K562 (cell line): ENCODE measurements at regions not wholly inside any gene's neighbourhood (a gene's known extent, or its start where the extent isn't known, plus 50 kb on each side); places are given as distances from the start of the nearest gene placed in this dataset.

Experiments
- HMBOX1 ChIP-seq: sonication (generic); IDR thresholded peaks from 2 replicates; pipeline ENCODE4 v1.6.1; 2016
- KLF13 ChIP-seq: fragments of 450-650 bp; IDR thresholded peaks from 2 replicates; pipeline ENCODE4 v1.6.1; 2016; ENCODE audit warnings: missing genetic modification characterization, low read depth, mild to moderate bottlenecking, missing compliant biosample characterization, moderate library complexity, borderline replicate concordance
- LARP7 ChIP-seq: fragments of 450-650 bp; IDR thresholded peaks from 2 replicates; pipeline ENCODE4 v1.6.1; 2016
- NCOA2 ChIP-seq, 2 experiments: fragments of 450-650 bp; IDR thresholded peaks; 2 replicates each; pipeline ENCODE4 v1.6.1; 2018; ENCODE audit warnings: mild to moderate bottlenecking in 2 of 2, moderate library complexity in 1 of 2; ENCODE audit not compliant: partially characterized antibody in 2 of 2
- NEUROD1 ChIP-seq: fragments of 150-350 bp; IDR thresholded peaks from 2 replicates; pipeline ENCODE4 v1.6.1; 2014; ENCODE audit warnings: borderline replicate concordance, low read length, low read depth; ENCODE audit not compliant: partially characterized antibody
- PURB ChIP-seq: sonication (generic); formaldehyde crosslinking; IDR thresholded peaks from 2 replicates; pipeline ENCODE4 v1.9.0; 2021; ENCODE audit warnings: low read depth, mild to moderate bottlenecking, missing genetic modification reagents
- TFE3 ChIP-seq: fragments of 450-650 bp; formaldehyde crosslinking; IDR thresholded peaks from 2 replicates; pipeline ENCODE4 v1.4.0; 2020; ENCODE audit warnings: mild to moderate bottlenecking, mixed read lengths
- ZNF12 ChIP-seq: sonication (generic); formaldehyde crosslinking; IDR thresholded peaks from 2 replicates; pipeline ENCODE4 v1.4.0; 2020; ENCODE audit warnings: mild to moderate bottlenecking, missing genetic modification reagents
- ZNF717 ChIP-seq: fragments of 250-450 bp; sonication (Bioruptor Pico); IDR thresholded peaks from 2 replicates; pipeline ENCODE4 v1.5.0; 2021
- ZNF740 ChIP-seq, 3 experiments: fragments of 200-800 bp in 1 of 3; sonication (Bioruptor generic) in 1 of 3; sonication (generic) in 1 of 3; formaldehyde crosslinking in 1 of 3; IDR thresholded peaks; 2 replicates each; pipeline versions ENCODE4 v1.6.1 to v1.8.0; 2016 to 2022; ENCODE audit warnings: mild to moderate bottlenecking in 2 of 3, missing compliant biosample characterization in 2 of 3, missing genetic modification characterization in 2 of 3, missing genetic modification reagents in 1 of 3
- TF ChIP-seq, protein P1 (sequence below), 3 experiments: fragments of 200-800 bp in 1 of 3; fragments of 250-450 bp in 1 of 3; fragments of 450-650 bp in 1 of 3; sonication (Bioruptor Pico) in 1 of 3; sonication (Bioruptor generic) in 1 of 3; formaldehyde crosslinking in 1 of 3; IDR thresholded peaks; 2 replicates each; pipeline versions ENCODE4 v1.6.1 to v1.8.0; 2016 to 2022; ENCODE audit warnings: mild to moderate bottlenecking in 2 of 3, missing genetic modification characterization in 2 of 3, missing compliant biosample characterization in 1 of 3, moderate library complexity in 1 of 3
- TF ChIP-seq, protein P2 (sequence below): sonication (generic); formaldehyde crosslinking; IDR thresholded peaks from 2 replicates; pipeline ENCODE4 v1.8.1; 2023; ENCODE audit warnings: mild to moderate bottlenecking, missing genetic modification reagents
- TF ChIP-seq, protein P3 (sequence below): sonication (generic); formaldehyde crosslinking; IDR thresholded peaks from 2 replicates; pipeline ENCODE4 v1.4.0; 2020; ENCODE audit warnings: mild to moderate bottlenecking, missing genetic modification reagents

- TF ChIP-seq LARP7 = no peak
- peak; percentile 94 for TF ChIP-seq TFE3 (CRISPR knock-in tag)
- TF ChIP-seq ZNF740 (CRISPR knock-in tag; IDR thresholded peaks at IDR 0.05) = no peak
- no peak for TF ChIP-seq ZNF740 (tag; IDR thresholded peaks at IDR 0.05)
- TF ChIP-seq HMBOX1 = no peak
- TF ChIP-seq PURB (CRISPR knock-in tag) = no peak
- TF ChIP-seq ZNF717 = no peak
- TF ChIP-seq, protein P1, sequence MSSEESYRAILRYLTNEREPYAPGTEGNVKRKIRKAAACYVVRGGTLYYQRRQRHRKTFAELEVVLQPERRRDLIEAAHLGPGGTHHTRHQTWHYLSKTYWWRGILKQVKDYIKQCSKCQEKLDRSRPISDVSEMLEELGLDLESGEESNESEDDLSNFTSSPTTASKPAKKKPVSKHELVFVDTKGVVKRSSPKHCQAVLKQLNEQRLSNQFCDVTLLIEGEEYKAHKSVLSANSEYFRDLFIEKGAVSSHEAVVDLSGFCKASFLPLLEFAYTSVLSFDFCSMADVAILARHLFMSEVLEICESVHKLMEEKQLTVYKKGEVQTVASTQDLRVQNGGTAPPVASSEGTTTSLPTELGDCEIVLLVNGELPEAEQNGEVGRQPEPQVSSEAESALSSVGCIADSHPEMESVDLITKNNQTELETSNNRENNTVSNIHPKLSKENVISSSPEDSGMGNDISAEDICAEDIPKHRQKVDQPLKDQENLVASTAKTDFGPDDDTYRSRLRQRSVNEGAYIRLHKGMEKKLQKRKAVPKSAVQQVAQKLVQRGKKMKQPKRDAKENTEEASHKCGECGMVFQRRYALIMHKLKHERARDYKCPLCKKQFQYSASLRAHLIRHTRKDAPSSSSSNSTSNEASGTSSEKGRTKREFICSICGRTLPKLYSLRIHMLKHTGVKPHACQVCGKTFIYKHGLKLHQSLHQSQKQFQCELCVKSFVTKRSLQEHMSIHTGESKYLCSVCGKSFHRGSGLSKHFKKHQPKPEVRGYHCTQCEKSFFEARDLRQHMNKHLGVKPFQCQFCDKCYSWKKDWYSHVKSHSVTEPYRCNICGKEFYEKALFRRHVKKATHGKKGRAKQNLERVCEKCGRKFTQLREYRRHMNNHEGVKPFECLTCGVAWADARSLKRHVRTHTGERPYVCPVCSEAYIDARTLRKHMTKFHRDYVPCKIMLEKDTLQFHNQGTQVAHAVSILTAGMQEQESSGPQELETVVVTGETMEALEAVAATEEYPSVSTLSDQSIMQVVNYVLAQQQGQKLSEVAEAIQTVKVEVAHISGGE (CRISPR knock-in tag; IDR thresholded peaks at IDR 0.05) = no peak
- TF ChIP-seq, protein P2, sequence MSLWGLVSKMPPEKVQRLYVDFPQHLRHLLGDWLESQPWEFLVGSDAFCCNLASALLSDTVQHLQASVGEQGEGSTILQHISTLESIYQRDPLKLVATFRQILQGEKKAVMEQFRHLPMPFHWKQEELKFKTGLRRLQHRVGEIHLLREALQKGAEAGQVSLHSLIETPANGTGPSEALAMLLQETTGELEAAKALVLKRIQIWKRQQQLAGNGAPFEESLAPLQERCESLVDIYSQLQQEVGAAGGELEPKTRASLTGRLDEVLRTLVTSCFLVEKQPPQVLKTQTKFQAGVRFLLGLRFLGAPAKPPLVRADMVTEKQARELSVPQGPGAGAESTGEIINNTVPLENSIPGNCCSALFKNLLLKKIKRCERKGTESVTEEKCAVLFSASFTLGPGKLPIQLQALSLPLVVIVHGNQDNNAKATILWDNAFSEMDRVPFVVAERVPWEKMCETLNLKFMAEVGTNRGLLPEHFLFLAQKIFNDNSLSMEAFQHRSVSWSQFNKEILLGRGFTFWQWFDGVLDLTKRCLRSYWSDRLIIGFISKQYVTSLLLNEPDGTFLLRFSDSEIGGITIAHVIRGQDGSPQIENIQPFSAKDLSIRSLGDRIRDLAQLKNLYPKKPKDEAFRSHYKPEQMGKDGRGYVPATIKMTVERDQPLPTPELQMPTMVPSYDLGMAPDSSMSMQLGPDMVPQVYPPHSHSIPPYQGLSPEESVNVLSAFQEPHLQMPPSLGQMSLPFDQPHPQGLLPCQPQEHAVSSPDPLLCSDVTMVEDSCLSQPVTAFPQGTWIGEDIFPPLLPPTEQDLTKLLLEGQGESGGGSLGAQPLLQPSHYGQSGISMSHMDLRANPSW (CRISPR knock-in tag) = no peak
- no peak for TF ChIP-seq KLF13 (tag)
- no peak for TF ChIP-seq NCOA2 (IDR thresholded peaks at IDR 0.05; ENCODE audit: partially characterized antibody in 2 of 2)
- TF ChIP-seq, protein P3, sequence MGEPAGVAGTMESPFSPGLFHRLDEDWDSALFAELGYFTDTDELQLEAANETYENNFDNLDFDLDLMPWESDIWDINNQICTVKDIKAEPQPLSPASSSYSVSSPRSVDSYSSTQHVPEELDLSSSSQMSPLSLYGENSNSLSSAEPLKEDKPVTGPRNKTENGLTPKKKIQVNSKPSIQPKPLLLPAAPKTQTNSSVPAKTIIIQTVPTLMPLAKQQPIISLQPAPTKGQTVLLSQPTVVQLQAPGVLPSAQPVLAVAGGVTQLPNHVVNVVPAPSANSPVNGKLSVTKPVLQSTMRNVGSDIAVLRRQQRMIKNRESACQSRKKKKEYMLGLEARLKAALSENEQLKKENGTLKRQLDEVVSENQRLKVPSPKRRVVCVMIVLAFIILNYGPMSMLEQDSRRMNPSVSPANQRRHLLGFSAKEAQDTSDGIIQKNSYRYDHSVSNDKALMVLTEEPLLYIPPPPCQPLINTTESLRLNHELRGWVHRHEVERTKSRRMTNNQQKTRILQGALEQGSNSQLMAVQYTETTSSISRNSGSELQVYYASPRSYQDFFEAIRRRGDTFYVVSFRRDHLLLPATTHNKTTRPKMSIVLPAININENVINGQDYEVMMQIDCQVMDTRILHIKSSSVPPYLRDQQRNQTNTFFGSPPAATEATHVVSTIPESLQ (CRISPR knock-in tag) = no peak
- TF ChIP-seq ZNF12 (CRISPR knock-in tag) = no peak
- peak; percentile 15 for TF ChIP-seq NEUROD1
Observed at GRCh38 chr15:79595995-79596622, 164.0 kb downstream of the MINAR1 start (continued).
